Forelimb muscle (tissue), 1 donor: ENCODE measurements at regions not wholly inside any gene's neighbourhood (a gene's known extent, or its start where the extent isn't known, plus 50 kb on each side); places are given as distances from the start of the nearest gene placed in this dataset.
"Not testable (repeated sequence)": the region's sequence is repeated elsewhere in the genome, so short reads cannot be mapped to it uniquely, and the experiment has no call there.

ENCODE experiments used
- DNase-seq: peaks from one replicate; pipeline ENCODE4 v3.0.0-alpha.2; 2013; ENCODE audit warnings: low read depth

- DNase-seq = no peak
Measured at GRCh38 chr4:128649161-128649560, 160.3 kb upstream of the JADE1 start.

GRCh38 chr4:128648021-128648420, 161.5 kb upstream of the JADE1 start:
- no peak for DNase-seq

- not testable (repeated sequence) for DNase-seq
Measured at GRCh38 chr4:128646893-128647292, 162.6 kb upstream of the JADE1 start.

- not testable (repeated sequence) for DNase-seq
Measured at GRCh38 chr4:128644693-128645654, 164.5 kb upstream of the JADE1 start.

- not testable (repeated sequence) for DNase-seq
Measured at GRCh38 chr4:128644107-128644506, 165.4 kb upstream of the JADE1 start.

GRCh38 chr4:128641566-128641965, 167.9 kb upstream of the JADE1 start:
- not testable (repeated sequence) for DNase-seq

GRCh38 chr4:128639541-128640270, 169.8 kb upstream of the JADE1 start:
- no peak for DNase-seq

- no peak for DNase-seq
Measured at GRCh38 chr4:128636906-128637305, 172.6 kb upstream of the JADE1 start.

GRCh38 chr4:128635955-128636560, 173.4 kb upstream of the JADE1 start:
- DNase-seq = no peak

GRCh38 chr4:128635141-128635954, 174.2 kb upstream of the JADE1 start:
- no peak for DNase-seq

GRCh38 chr4:128633067-128633466, 176.4 kb upstream of the JADE1 start:
- no peak for DNase-seq

- DNase-seq = no peak
Measured at GRCh38 chr4:128630871-128631270, 178.6 kb upstream of the JADE1 start.

- DNase-seq = no peak
Measured at GRCh38 chr4:128623508-128624215, 185.8 kb upstream of the JADE1 start.

- DNase-seq = not testable (repeated sequence)
Measured at GRCh38 chr4:128620279-128620965, 189.1 kb upstream of the JADE1 start.

GRCh38 chr4:128615197-128615596, 194.3 kb upstream of the JADE1 start:
- DNase-seq = no peak

- DNase-seq = no peak
Measured at GRCh38 chr4:128608006-128608405, 201.5 kb upstream of the JADE1 start.

- DNase-seq = no peak
Measured at GRCh38 chr4:128606173-128606572, 203.3 kb upstream of the JADE1 start.

- no peak for DNase-seq
Measured at GRCh38 chr4:128604840-128605239, 204.7 kb upstream of the JADE1 start.

- no peak for DNase-seq
Measured at GRCh38 chr4:128604204-128604603, 205.3 kb upstream of the JADE1 start.

- no peak for DNase-seq
Measured at GRCh38 chr4:128603081-128603480, 206.4 kb upstream of the JADE1 start.
